Loucy (cell line): ENCODE measurements at regions not wholly inside any gene's neighbourhood (a gene's known extent, or its start where the extent isn't known, plus 50 kb on each side); places are given as distances from the start of the nearest gene placed in this dataset.

ENCODE experiments used
- CTCF ChIP-seq: fragments of 200-600 bp; sonication (generic); conservative IDR thresholded peaks from 2 replicates; pipeline ENCODE4 v1.5.1; 2014; ENCODE audit warnings: mild to moderate bottlenecking, antibody characterized with exemption, low read length
- EZH2phosphoT487 ChIP-seq: fragments of 200-600 bp; IDR thresholded peaks from 2 replicates; pipeline ENCODE4 v1.6.1; 2018; ENCODE audit warnings: antibody characterized with exemption, mild to moderate bottlenecking, moderate library complexity, borderline replicate concordance

- TF ChIP-seq CTCF (no peak), EZH2phosphoT487 (no peak)
Measured at GRCh38 chr14:101465795-101466448, 95.4 kb upstream of the DIO3 start.
